Tibial nerve (tissue), 4 donors: ENCODE measurements at regions not wholly inside any gene's neighbourhood (a gene's known extent, or its start where the extent isn't known, plus 50 kb on each side); places are given as distances from the start of the nearest gene placed in this dataset.

Source experiments
- CTCF ChIP-seq, 5 experiments: fragments of 200-600 bp in 3 of 5; fragments of 450-650 bp in 2 of 5; sonication (generic) in 3 of 5; IDR thresholded peaks; one replicate each; pipeline ENCODE4 v1.5.1; 2016 to 2019; ENCODE audit warnings: antibody characterized with exemption in 5 of 5, mild to moderate bottlenecking in 3 of 5, moderate library complexity in 2 of 5
- EP300 ChIP-seq, 2 donors: sonication (generic); formaldehyde crosslinking; IDR thresholded peaks; one replicate each; pipeline ENCODE4 v1.6.1; 2017; ENCODE audit warnings: antibody characterized with exemption in 2 of 2, mild to moderate bottlenecking in 1 of 2
- POLR2A ChIP-seq, 2 donors: fragments of 450-650 bp; IDR thresholded peaks; one replicate each; pipeline ENCODE4 v1.6.1; 2017; ENCODE audit warnings: antibody characterized with exemption in 2 of 2, mild to moderate bottlenecking in 2 of 2, moderate library complexity in 2 of 2

- TF ChIP-seq EP300 (IDR thresholded peaks at IDR 0.05) (no peak), CTCF (IDR thresholded peaks at IDR 0.05) (no peak), POLR2A (IDR thresholded peaks at IDR 0.05) (no peak)
Observed at GRCh38 chr12:77374673-77375072, 309.3 kb upstream of the E2F7 start.
